DMS114 treated with DMSO at 0.1 percent for 48 hours (cell line): ENCODE measurements at regions not wholly inside any gene's neighbourhood (a gene's known extent, or its start where the extent isn't known, plus 50 kb on each side); places are given as distances from the start of the nearest gene placed in this dataset.
A peak's percentile ranks its signal among the peaks of the same experiment; 100 is the strongest.
"Not testable (repeated sequence)": the region's sequence is repeated elsewhere in the genome, so short reads cannot be mapped to it uniquely, and the experiment has no call there.

ENCODE experiments used
- DNase-seq: peaks from one replicate; lab custom pipeline; 2025; ENCODE audit not compliant: unreplicated experiment; lab: John Stamatoyannopoulos, UW

DNA sequence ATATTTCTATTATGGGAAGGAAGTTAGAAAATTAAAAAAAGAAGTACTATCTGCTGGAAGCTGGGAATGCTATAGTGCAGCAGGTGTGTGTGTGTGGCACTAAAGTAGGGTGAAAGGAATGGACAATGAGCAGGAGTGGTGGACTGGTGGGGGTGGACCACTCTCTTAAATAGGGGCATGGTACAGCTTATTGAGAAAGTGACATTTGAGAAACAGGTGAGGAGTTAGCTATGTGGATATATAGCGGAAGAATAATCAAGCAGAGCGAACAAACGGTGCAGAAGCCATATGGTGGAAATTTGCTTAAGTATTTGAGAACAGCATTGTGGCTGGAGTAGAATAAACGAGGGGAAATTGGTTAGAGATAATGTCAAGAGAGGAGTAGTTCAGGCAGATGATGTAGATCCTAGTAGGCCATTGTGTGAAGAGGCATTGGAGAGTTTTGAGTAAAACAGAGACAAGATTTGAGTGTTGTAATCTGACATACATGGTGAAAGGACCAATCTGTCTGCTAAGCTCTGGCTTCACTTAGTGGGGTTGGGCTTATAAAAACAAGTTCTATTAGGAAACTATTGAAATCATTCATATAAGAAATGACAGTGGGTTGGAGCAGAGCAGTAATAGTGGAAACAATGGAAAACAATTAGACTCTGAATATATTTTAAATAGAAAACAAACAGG lies 149.2 kb upstream of the SYT10 start:
- DNase-seq, result no peak

DNA sequence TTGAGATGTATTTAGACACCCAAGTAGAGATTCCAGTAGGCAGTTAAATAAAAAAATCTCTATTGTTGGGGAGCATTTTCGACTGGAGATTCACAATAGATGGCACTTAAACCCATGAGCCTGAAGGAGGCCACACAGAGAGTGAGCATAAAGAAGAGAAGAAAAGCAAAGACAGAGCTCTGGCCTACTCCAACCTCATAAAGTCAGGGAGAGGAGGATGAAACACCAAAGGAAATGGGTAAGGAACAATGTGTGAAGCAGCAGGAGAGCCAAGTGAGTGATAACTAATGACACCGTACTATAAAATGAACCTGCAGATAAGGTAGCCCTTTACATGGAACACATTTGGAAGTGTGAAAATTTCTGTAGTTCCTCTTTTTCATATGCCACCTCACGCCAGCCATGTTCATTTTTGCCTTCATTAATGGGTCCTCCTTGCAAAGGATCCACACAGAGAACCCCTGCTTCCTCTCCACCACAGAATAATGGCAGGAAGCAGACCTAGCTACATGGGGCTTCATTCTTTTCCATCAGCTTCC lies 150.0 kb upstream of the SYT10 start:
- no peak for DNase-seq

DNA sequence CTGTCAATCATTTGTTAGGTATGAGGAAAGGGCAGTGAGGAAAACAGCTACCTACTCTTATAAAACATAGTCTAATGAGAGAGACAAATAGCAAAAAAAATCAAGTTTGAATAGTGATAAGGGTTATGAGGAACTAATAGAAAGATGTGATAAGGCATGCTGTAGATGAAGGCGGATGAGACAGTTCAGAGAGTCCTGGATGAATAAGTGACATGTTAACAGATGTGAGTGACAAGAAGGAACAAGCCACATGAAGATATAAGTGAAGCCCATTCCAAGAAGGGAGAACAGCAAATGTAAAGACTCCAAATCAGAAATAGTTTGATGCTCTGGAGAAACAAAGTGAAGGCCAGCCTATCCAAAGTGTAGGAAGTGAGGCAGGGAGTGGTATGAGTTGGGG lies 154.1 kb upstream of the SYT10 start:
- no peak for DNase-seq

DNA sequence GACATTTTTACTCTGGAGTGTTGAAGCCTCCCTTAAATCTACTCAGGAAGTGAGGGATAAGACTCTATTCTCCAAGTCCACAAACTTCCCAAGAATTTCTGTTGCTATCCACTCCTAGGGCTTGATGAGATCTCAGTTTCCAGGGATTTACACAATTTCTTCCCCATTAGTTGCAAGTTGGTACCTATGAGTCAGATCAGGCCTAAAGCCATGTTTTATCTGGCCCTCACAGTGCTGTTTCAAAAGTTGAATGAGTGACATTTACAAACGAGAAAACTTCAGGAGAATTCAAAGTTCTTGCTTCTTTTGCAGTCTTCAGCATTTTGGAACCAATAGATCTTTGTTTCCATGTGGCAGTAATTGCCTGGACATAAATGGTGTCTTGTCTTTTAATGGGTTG lies 156.4 kb upstream of the SYT10 start:
- DNase-seq, result no peak

DNA sequence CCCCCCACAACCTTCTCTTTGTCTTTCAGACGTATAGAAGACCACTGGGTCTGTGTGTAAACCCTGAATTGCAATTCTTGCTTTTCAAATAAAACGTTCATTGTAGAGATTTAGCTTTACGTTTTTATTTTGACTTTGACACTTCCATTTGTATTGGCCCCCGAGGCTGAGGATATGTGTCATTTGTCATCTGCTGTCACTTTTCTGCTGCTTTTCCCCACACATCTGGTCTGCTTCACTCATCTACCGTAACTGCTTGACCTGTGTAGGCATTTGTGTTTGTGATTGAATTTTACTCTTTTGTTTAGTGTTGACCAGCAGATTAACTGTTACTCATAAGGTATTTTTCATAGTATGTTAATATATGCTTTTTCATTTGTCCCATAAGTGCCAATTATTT lies 157.2 kb upstream of the SYT10 start:
- DNase-seq, result no peak

DNA sequence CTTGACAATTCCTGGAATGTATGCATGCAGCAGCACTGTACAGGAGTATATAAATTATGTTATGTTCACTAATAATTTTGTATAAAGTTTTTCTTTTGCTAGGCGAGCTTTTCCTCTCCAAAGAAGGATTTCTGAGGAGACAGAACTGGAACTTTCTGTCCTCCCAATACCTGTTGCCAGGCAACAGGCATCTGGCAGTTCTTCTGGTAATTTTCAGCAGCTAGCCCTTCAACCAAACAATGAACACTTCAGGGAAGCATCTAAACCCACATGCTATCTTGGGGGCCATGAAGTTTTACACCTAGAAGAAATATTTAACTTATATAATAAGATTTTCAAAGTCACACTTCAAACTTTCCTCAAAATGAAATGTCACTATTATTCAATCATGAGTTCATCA lies 162.9 kb upstream of the SYT10 start:
- DNase-seq, result no peak

DNA sequence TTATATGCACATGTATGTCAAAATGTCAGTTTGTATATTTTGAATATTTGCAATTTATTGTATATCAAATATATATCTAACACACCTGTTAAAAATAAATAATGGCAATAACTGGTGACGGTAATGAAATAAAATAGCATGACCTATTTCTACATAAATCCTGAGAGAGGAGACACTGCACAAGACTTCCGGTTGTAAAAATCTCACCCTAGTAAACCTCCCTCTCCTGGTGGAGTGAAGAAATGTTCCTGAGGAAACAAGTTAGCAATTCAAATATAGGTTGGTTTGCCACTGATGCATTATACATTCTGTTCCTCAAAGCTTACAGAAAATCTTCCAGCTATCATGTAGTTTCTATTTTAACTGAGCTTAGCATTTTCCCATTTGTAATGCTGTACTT lies 166.1 kb upstream of the SYT10 start:
- DNase-seq, result peak; percentile 8

DNA sequence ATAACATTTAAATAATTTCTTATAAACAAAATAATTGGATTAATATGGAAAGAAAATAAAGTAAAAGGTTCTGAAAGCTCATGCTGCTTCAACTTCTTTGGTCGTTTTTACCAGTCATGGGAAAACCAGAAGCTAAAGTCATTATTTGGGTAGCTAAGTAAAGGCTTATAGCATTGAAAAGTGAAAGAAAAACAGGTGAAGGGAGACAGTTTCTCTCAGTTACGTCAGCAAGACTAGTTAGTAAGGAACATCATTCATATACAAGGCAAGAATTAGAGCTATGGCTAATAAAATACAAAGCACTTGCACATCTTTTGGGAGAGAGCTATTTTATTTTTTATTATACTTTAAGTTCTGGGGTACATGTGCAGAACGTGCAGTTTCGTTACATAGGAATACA lies 170.3 kb upstream of the SYT10 start:
- DNase-seq, result no peak

DNA sequence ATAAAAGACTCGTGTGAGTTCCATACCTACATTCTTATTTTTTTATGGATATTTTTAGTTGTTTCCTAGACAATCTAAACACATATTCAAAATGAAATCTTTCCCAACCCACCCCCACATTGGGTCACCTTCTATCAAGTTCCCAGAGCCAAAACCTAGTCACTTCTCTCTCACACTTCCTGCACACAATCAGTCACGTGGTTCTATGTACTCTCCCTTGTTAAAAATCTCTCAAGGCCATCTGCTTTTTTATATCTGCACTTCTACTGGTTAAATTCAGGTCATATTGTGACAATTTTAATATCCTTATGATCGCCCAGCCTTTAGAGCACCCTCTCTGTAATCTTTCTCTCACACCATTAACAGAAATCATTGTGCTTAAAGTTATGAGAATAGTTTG lies 175.0 kb upstream of the SYT10 start:
- DNase-seq, result no peak

DNA sequence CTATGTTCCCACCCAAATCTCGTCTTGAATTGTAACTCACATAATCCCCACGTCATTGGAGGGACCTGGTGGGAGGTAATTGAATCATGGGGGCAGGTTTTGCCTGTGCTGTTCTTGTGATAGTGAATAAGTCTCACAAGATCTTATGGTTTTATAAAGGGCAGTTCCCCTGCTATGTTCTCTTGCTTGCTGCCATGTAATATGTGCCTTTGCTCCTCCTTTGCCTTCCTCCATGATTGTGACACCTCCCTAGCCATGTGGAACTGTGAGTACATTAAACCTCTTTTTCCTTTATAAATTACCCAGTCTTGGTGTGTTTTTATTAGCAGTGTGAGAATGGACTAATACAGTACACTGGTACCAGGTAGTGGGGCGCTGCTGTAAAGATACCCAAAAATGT lies 177.6 kb upstream of the SYT10 start:
- no peak for DNase-seq

DNA sequence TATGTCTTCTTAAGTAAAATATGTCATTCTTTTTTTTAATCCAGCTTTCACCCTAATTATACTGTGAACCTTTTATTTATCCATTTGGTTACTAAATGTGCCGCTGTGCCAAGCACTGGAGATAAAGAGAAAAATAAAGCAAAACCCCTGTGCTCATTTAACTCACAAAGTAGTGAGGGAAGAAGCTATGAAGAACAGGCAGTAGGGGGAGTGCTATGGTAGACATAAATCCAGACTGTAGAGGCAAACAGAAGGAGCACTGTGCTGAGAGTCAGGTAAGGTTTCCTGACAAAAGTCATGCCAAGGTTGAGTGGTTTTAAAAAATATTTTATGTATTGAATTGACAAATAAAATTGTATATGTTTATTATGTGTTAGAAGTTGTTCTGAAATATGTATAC lies 188.5 kb upstream of the SYT10 start:
- DNase-seq, result no peak

DNA sequence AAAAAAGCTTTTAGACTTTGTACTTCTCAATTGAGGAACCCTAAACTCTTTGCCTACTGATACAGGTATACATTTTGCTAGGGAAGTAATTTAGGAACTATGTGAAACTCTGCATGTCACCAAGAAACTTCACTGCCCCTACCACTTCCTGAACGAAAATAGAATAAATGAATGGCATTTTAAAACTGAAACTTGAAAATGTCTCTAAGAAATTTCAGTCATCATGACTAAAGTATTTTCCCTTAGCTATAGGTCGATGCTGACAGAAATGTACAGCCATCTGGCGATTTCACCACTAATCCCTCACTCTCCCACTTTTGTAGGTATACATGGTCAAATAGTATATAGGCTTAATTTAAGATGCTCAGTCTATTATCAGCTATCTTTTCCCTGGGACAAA lies 194.9 kb upstream of the SYT10 start:
- DNase-seq, result no peak

DNA sequence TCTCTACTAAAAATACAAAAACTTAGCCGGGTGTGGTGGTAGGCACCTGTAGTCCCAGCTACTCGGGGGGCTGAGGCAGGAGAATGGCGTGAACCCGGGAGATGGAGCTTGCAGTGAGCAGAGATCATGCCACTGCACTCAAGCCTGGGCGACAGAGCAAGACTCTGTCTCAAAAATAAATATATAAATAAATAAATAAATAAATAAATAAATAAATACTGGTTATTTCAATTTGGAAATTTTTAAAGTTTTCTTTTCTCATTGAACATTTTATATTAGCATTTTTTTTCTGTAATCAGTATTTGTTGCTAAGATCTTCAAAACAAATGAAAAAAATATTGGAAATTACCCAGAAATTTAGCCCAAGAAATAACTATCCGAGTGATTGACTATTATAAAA lies 197.3 kb upstream of the SYT10 start:
- DNase-seq, result not testable (repeated sequence)

DNA sequence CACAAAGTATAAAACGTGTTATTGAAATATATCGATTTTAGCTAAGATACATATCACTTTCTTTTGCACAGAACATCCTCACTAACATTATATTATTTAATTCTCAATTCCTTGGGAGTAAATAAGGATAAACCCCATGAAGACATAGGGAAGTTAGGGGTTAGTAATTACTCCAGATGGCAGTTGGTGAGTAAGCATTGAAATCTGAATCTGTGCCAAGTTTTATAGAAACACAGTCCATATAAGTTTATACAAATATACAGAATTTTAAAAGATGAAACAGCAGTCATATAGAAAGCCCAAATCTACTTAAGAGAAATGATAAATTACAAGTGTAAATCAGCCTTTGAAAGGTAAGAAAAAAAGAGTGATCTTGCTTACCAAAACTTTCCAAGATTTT lies 200.4 kb upstream of the SYT10 start:
- DNase-seq, result no peak

DNA sequence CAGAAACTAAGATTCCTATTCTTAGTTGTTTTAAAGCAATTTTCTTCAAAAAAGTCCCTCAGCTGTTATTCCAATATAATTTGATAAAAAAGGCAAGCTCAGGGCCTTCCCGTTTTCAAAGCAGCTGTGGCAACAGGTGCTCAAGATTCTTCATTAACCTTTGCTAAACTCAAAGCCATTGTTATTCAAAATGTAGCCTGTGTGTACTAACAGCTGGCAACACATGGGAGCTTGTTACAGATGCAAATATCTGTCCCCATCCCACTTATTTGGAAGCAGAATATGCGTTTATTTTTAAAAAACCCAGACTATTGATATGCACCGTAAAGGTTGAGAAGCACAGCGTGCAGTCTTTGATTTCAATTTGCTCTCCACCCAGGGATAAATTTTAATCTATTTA lies 210.4 kb upstream of the SYT10 start:
- DNase-seq, result no peak

DNA sequence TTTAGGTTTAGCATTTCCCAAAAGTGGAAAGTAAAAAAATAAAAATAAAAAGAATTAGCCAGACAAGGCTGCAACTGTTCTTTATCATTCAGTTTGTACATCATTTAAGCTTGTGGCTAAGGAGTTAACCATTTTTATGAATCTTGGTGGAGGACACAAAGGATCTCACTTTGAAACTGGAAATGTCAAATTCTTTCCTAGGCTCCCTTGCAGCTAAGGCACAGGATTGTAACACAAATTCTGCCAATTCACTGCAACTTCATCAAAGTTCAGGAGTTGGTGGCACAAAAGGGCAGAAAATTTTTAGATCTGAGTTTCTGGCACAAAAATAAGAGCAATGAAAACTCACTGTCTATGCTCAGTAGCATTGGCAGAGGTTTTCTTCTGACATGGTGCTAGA lies 211.2 kb upstream of the SYT10 start:
- no peak for DNase-seq

DNA sequence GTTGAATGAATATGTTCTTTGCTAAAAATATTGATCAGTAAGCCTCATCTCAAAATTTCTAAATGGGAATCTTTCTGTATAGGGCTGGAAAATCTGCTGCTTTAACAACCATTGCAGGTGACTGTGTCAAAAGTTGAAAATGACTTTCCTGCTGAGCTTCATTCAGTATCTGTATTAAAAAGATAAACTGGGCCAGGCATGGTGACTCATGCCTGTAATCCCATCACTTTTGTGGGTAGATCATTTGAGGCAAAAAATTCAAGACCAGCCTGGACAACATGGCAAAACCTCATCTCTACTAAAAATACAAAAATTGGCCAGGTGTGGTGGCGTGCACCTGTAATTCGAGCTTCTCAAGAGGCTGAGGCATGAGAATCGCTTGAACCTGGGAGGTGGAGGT lies 213.7 kb upstream of the SYT10 start:
- no peak for DNase-seq

DNA sequence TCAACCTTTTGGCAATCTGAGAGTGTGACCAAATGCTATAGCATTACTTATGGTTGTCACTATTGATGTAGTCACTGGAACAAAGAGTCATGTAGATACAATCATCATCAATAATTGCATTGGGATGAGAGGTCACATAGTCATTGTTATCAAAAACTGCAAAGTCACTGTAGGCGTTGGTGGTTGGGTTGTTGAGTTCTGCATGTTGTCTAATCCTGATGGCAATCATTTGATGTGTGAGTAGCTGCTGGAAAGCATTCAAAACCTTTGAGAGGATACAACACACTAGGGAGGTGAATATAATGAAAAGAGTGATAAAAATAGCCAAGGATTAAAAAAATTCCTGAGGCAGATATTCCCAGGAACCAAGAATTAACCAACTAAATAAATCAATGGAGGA lies 214.7 kb upstream of the SYT10 start:
- DNase-seq, result no peak

DNA sequence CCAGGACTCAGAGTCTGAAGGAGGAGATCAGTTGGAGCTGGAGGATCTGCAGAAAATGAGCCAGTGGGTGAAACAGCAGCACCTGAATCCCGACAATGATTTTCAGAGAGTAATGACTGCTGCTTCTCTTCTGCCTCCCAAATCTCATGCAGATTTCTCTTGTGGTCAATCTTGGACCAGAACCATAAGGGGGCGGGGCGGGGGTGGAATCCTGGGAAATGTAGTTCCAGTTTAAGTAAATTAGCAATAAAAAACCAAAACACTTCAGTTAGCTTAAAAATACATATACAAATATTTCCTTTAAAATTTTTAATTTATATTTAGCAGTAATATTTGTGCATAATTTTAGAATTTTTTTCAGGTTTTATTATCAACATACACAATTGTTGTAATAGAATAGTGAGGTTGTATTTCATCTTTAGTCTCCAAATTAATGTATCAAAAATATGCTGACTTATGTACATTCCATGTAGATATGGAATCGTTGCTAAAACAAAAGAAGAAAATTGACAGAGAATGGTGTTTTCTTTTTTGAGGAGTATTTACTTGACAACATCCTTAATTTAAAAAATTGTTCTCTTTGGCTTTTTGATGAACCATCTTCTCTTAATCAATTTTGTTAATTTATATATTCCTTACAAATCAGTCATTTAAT lies 223.5 kb upstream of the SYT10 start:
- no peak for DNase-seq

DNA sequence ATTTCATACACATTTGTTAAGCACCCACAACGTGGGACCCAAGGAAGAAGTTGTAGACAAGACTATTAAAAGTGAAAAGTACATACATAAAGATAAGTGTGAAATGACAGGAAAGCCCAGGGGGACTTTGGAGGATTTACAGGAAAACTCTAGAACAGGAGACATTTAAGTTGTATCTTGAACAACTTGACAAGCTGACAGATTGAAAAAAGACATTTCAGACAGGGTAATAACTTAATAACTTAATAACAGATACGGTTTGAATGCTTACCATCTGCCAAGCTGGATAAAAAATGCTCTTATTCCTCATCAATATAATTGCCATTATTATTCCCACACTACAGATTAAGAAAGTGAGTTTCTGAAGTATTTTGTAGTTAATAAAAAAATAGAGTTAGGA lies 229.7 kb upstream of the SYT10 start:
- no peak for DNase-seq

DNA sequence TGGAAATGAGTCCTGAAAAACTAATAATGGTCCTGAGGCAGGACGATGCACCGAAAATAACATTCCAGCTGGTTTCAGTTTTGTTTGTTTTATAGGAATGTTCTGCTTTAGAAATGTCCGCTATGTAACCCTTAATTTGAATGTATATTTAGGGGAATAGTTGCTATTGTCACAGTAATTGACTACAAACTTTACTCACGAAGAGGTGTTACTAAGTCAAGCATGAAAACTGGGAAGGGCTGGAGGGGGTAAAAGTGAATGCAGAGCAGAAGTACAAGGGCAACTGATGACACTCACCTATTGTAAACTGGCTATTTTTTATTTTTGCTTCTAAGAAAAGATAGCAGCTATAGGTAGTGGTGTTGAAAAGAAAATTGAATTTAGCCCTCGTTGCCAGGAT lies 230.7 kb upstream of the SYT10 start:
- DNase-seq, result no peak

DNA sequence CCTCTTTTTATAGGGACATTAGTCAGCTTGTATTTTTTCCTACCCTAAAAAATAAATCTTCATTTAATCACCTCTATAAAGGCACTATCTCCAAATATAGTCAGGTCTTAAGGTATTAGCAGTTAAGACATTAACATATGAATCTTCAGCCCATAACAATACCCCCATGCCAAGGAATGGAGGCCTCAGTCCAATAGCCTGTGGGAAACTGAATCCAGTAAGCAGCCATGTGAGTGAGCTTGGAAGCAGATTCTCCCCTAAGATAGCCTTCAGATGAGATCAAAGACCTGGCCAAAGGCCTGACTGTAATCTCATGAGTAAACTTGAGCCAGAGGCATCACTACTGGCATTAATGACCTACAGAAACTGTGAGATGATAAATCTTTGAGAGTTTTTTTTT lies 232.1 kb upstream of the SYT10 start:
- DNase-seq, result no peak
